Common myeloid progenitor, CD34-positive (primary cell): ENCODE measurements at regions not wholly inside any gene's neighbourhood (a gene's known extent, or its start where the extent isn't known, plus 50 kb on each side); places are given as distances from the start of the nearest gene placed in this dataset.

Source experiments
- CTCF ChIA-PET: fragments of 350-600 bp; sonication (Branson Sonifier 250); formaldehyde crosslinking; loops from one replicate; lab custom pipeline; 2021; ENCODE audit warnings: antibody characterized with exemption; lab: Charles Lee
- POLR2A ChIA-PET: fragments of 350-600 bp; sonication (Branson Sonifier 250); formaldehyde crosslinking; loops from one replicate; lab custom pipeline; 2021; ENCODE audit warnings: antibody characterized with exemption; lab: Charles Lee
- DNase-seq, 3 donors: peaks; one replicate each; pipeline versions ENCODE4 v3.0.0 to v3.0.0-alpha.2; 2013
- H3K27ac ChIP-seq, 2 experiments: 1 replicate in 1 of 2; 2 replicates in 1 of 2; pipeline ENCODE4 v1.7.0; 2013; ENCODE audit warnings: inconsistent platforms in 2 of 2, low read length in 2 of 2, mild to moderate bottlenecking in 2 of 2, low read depth in 1 of 2, moderate library complexity in 1 of 2; ENCODE audit not compliant: severe bottlenecking in 2 of 2, insufficient read depth in 1 of 2, poor library complexity in 1 of 2
- H3K27me3 ChIP-seq, 5 experiments: replicated peaks in 2 of 5; 1 replicate in 3 of 5; 2 replicates in 2 of 5; pipeline versions ENCODE4 v1.6.1 to v1.7.0; 2013; ENCODE audit warnings: low read length in 4 of 5, mild to moderate bottlenecking in 2 of 5, moderate library complexity in 2 of 5, inconsistent platforms in 1 of 5; ENCODE audit not compliant: insufficient read depth in 5 of 5, control insufficient read depth in 4 of 5
- H3K36me3 ChIP-seq, 4 experiments: 1 replicate in 2 of 4; 2 replicates in 2 of 4; pipeline versions ENCODE4 v1.6.1 to v1.7.0; 2013; ENCODE audit warnings: low read length in 3 of 4, control low read depth in 1 of 4, mild to moderate bottlenecking in 1 of 4; ENCODE audit not compliant: control insufficient read depth in 4 of 4, insufficient read depth in 4 of 4
- H3K4me1 ChIP-seq, 4 experiments: 1 replicate in 3 of 4; 2 replicates in 1 of 4; pipeline versions ENCODE4 v1.6.1 to v1.7.1; 2013; ENCODE audit warnings: low read length in 3 of 4, mild to moderate bottlenecking in 3 of 4, control low read depth in 1 of 4, inconsistent platforms in 1 of 4, moderate library complexity in 1 of 4; ENCODE audit not compliant: control insufficient read depth in 4 of 4, insufficient read depth in 4 of 4; ENCODE audit errors: control extremely low read depth in 1 of 4
- H3K4me3 ChIP-seq, 7 experiments: 1 replicate in 4 of 7; 2 replicates in 3 of 7; pipeline versions ENCODE4 v1.5.1 to v1.7.0; 2013; ENCODE audit warnings: mild to moderate bottlenecking in 7 of 7, low read length in 6 of 7, moderate library complexity in 6 of 7, inconsistent platforms in 2 of 7, low read depth in 2 of 7, control low read depth in 1 of 7; ENCODE audit not compliant: insufficient read depth in 4 of 7, control insufficient read depth in 1 of 7; ENCODE audit errors: extremely low read depth in 1 of 7
- H3K9me3 ChIP-seq, 5 experiments: 1 replicate in 4 of 5; 2 replicates in 1 of 5; pipeline versions ENCODE4 v1.6.1 to v1.7.1; 2013; ENCODE audit warnings: low read length in 4 of 5, mild to moderate bottlenecking in 2 of 5, inconsistent platforms in 1 of 5, low read depth in 1 of 5, moderate library complexity in 1 of 5; ENCODE audit not compliant: control insufficient read depth in 4 of 5, insufficient read depth in 2 of 5; ENCODE audit errors: control extremely low read depth in 1 of 5
- WGBS: methylation state at CpG from one replicate; pipeline ENCODE4 v1.1.5; 2013; ENCODE audit not compliant: insufficient coverage; 5-methylcytosine and 5-hydroxymethylcytosine counted together

DNA sequence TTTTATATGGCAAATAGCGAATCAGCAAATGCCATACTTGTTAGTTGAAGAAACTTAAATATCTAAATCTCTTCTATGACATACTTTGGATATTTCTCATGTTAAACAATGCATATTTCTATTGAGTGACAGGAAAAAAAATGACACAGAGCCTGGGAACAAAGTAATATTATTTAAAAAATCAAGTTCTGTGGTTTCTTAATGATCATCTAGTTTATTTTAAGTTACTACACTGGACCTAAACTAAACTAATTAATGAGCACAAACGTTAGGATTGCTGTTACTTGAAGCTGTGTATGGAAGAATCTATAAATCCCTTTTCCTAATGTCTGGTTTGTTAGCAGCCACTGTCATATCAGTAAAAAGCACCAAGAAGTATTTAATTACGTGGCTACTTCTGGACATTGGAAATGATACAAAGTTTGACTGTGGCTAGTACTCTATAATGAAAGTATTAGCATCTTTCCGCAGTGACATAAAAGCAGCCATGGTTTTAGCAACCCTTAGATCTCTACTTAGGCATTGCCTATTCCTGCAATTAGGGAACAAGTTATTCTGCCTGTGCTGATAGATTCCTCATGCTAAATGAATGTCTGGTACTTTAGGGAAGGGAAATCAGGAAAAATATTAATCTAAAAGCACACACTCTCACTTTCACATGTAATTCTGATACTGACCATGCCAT is 981.7 kb upstream of the B3GALT2 start:
- no peak for DNase-seq
- Histone ChIP-seq H3K4me1 (no peaks in the 10 kb centered on the region), H3K27ac (no peak overlapping the region), H3K4me3 (no peak overlapping the region), H3K9me3 (no peaks in the 10 kb centered on the region), H3K27me3 (no peaks in the 10 kb centered on the region), H3K36me3 (no peaks in the 10 kb centered on the region)
- WGBS = 100% methylated on average over 1 of the region's 4 CpGs
- CTCF ChIA-PET = no interaction called here
- POLR2A ChIA-PET = no interaction called here

GRCh38 chr1:194164755-194165154 is 978.3 kb upstream of the B3GALT2 start:
- H3K9me3 ChIP-seq = no peaks in the 10 kb centered on the region
- DNase-seq = no peak
- no peaks in the 10 kb centered on the region for H3K27me3 ChIP-seq
- ChIA-PET CTCF (no interaction called here), POLR2A (no interaction called here)
- no peaks in the 10 kb centered on the region for H3K4me1 ChIP-seq
- H3K36me3 ChIP-seq = no peaks in the 10 kb centered on the region
- WGBS = no CpG with 5 or more reads among the region's 1 CpG
- no peak overlapping the region for H3K27ac ChIP-seq
- H3K4me3 ChIP-seq = no peak overlapping the region

DNA sequence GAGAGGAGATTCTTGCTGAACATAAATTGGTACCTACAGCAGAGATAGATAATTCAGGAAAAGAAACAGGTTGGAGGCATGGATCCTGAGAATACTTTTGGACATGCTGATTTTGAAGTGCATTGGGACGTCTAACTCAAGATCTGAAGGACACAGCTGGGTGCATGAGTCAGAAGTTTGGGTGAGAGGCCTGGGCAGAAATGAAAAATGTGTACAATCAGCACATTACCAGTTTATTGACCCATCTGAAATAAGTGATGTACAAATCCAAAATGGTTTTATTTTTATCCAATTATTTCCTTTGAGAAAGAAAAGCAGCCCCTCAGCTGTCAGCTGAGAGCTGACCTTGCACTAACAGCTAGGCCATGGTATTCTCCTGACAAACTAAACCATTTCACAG is 975.2 kb upstream of the B3GALT2 start:
- H3K9me3 ChIP-seq = peaks cover 0 to 6% (median 0%) of the 10 kb centered on the region in 5 experiments
- H3K27ac ChIP-seq = no peak overlapping the region
- ChIA-PET POLR2A (no interaction called here), CTCF (interaction anchor here (1.3 kb wide), 1 partner anchor 9 kb away, joined by 3 read pairs; no protein-coding TSS in a partner anchor)
- 100% methylated on average over 1 of the region's 1 CpG for WGBS
- H3K4me3 ChIP-seq = no peak overlapping the region
- DNase-seq = no peak
- H3K36me3 ChIP-seq = no peaks in the 10 kb centered on the region
- H3K4me1 ChIP-seq = no peaks in the 10 kb centered on the region
- H3K27me3 ChIP-seq = no peaks in the 10 kb centered on the region

DNA sequence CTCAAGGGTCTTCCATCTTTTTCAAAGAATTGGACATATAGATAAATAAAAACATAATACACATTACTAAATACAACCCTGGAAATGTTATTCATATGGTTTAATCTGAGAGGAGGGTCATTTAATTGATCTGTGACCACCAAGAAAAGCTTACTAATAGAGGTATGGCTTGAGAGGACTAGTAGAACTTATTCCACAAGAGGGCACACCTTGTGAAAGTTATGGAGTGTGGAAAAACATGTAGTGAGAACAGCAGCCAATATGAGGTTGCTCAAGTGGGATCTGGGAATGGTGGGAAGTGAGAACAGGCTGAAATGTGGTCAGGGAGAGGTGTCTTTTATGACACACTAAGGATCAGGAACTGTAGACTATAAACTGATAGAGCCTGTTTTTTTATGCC is 973.5 kb upstream of the B3GALT2 start:
- no peaks in the 10 kb centered on the region for H3K4me1 ChIP-seq
- H3K27ac ChIP-seq = no peak overlapping the region
- no peaks in the 10 kb centered on the region for H3K27me3 ChIP-seq
- no peaks in the 10 kb centered on the region for H3K36me3 ChIP-seq
- H3K4me3 ChIP-seq = no peak overlapping the region
- no peak for DNase-seq
- POLR2A ChIA-PET = no interaction called here
- CTCF ChIA-PET = interaction anchor here (1.0 to 1.1 kb wide), 2 partner anchors 28 to 127 kb away, joined by 3 to 4 read pairs; no protein-coding TSS in a partner anchor
- peaks cover 0 to 6% (median 0%) of the 10 kb centered on the region in 5 experiments for H3K9me3 ChIP-seq

DNA sequence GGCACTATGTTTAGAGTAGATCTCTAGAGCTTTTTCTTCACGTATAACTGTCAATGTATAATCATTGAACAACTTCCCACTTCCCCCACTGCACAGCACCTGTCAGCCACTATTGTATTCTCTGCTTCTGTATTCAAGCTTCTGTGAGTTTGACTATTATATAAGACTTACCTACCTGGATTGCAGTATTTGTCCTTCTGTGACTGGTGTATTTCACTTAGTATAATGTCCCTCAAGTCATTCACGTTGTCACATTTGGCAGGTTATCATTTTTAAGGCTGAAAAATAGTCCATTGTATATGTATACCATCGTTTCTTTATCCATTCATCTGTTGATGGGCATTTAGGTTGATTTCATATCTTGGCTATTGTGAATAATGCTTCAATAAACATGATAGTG is 969.5 kb upstream of the B3GALT2 start:
- WGBS = 100% methylated on average over 1 of the region's 3 CpGs
- no peaks in the 10 kb centered on the region for H3K27me3 ChIP-seq
- H3K4me3 ChIP-seq = no peak overlapping the region
- H3K9me3 ChIP-seq = peaks cover 0 to 6% (median 0%) of the 10 kb centered on the region in 5 experiments
- POLR2A ChIA-PET = no interaction called here
- no peaks in the 10 kb centered on the region for H3K36me3 ChIP-seq
- no peaks in the 10 kb centered on the region for H3K4me1 ChIP-seq
- no peak overlapping the region for H3K27ac ChIP-seq
- no peak for DNase-seq
- CTCF ChIA-PET = no interaction called here

DNA sequence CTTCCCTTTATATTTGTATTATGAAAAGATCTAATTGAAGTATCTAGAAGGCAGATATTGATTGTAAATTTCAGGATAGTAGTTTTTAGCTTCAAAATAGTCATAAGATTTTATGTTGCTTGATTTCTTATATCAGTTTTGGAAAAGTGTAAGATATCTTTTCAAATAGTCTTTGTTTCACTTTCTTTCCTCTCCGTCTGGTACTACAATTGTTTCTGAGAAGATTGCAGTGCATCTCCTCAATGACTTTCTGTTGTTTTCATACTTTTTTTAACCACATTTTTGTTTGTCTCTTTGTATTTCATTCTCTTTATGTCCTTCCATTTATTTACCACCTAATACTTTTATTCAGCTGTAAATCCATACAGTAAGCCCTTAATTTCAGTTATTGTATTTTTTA is 964.6 kb upstream of the B3GALT2 start:
- DNase-seq = no peak
- Histone ChIP-seq H3K9me3 (no peaks in the 10 kb centered on the region), H3K36me3 (no peaks in the 10 kb centered on the region), H3K4me3 (no peak overlapping the region), H3K27me3 (no peaks in the 10 kb centered on the region), H3K4me1 (no peaks in the 10 kb centered on the region), H3K27ac (no peak overlapping the region)
- ChIA-PET CTCF (no interaction called here), POLR2A (no interaction called here)
- WGBS = no CpG with 5 or more reads among the region's 1 CpG

DNA sequence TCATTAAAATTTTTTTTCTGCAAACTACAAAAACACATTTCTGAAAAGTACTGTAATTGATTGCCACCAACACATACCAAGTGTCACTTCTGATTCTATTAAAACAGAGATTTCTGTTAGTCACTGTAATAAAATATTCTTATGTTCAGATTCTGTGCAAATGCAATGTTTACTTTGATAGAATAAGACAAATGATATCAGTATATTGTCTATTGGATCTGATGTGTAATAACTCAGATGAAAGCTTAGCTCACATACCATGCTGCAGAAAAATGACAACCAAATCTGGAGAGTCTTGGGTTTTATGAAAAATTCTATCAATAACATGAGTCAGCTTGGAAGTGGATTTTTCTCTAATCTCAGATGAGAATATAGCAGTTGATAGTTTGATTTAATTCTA is 963.8 kb upstream of the B3GALT2 start:
- Histone ChIP-seq H3K4me3 (no peak overlapping the region), H3K9me3 (no peaks in the 10 kb centered on the region), H3K27ac (no peak overlapping the region), H3K4me1 (no peaks in the 10 kb centered on the region), H3K27me3 (no peaks in the 10 kb centered on the region), H3K36me3 (no peaks in the 10 kb centered on the region)
- ChIA-PET POLR2A (no interaction called here), CTCF (no interaction called here)
- DNase-seq = no peak
